ENCODE measurements at regions not wholly inside any gene's neighbourhood (a gene's known extent, or its start where the extent isn't known, plus 50 kb on each side); places are given as distances from the start of the nearest gene placed in this dataset.
"Not testable (repeated sequence)": the region's sequence is repeated elsewhere in the genome, so short reads cannot be mapped to it uniquely, and the experiment has no call there.

GRCh38 chr11:134843735-134844134 is 431.7 kb upstream of the B3GAT1 start:
- no peak for DNase-seq

GRCh38 chr11:134843020-134843419 is 431.0 kb upstream of the B3GAT1 start:
- DNase-seq, result no peak

- DNase-seq, result no peak
These were observed 429.9 kb upstream of the B3GAT1 start for GRCh38 chr11:134841972-134842371.

GRCh38 chr11:134841411-134841810 is 429.4 kb upstream of the B3GAT1 start:
- DNase-seq, result no peak

GRCh38 chr11:134840945-134841344 is 428.9 kb upstream of the B3GAT1 start:
- DNase-seq, result no peak

GRCh38 chr11:134840165-134840564 is 428.1 kb upstream of the B3GAT1 start:
- DNase-seq, result not testable (repeated sequence)

- no peak for DNase-seq
These were observed 426.7 kb upstream of the B3GAT1 start for GRCh38 chr11:134838708-134839107.

GRCh38 chr11:134837887-134838232 is 425.8 kb upstream of the B3GAT1 start:
- DNase-seq, result no peak

- no peak for DNase-seq
These were observed 425.3 kb upstream of the B3GAT1 start for GRCh38 chr11:134837166-134837886.

GRCh38 chr11:134836561-134836960 is 424.5 kb upstream of the B3GAT1 start:
- no peak for DNase-seq

- DNase-seq, result no peak
These were observed 423.5 kb upstream of the B3GAT1 start for GRCh38 chr11:134835561-134835960.

GRCh38 chr11:134830312-134830711 is 418.3 kb upstream of the B3GAT1 start:
- DNase-seq, result no peak

GRCh38 chr11:134823970-134824369 is 411.9 kb upstream of the B3GAT1 start:
- no peak for DNase-seq

- DNase-seq, result no peak
These were observed 410.9 kb upstream of the B3GAT1 start for GRCh38 chr11:134822897-134823296.

GRCh38 chr11:134821422-134821821 is 409.4 kb upstream of the B3GAT1 start:
- no peak for DNase-seq

GRCh38 chr11:134819041-134819440 is 407.0 kb upstream of the B3GAT1 start:
- DNase-seq, result no peak

GRCh38 chr11:134818516-134818915 is 406.5 kb upstream of the B3GAT1 start:
- no peak for DNase-seq

- no peak for DNase-seq
These were observed 403.4 kb upstream of the B3GAT1 start for GRCh38 chr11:134815404-134815803.

GRCh38 chr11:134807997-134808396 is 396.0 kb upstream of the B3GAT1 start:
- no peak for DNase-seq

- no peak for DNase-seq
These were observed 390.6 kb upstream of the B3GAT1 start for GRCh38 chr11:134802598-134802997.

- DNase-seq, result no peak
These were observed 390.1 kb upstream of the B3GAT1 start for GRCh38 chr11:134802116-134802515.

- DNase-seq, result no peak
These were observed 389.5 kb upstream of the B3GAT1 start for GRCh38 chr11:134801570-134801969.

- no peak for DNase-seq
These were observed 388.8 kb upstream of the B3GAT1 start for GRCh38 chr11:134800826-134801225.

- DNase-seq, result no peak
These were observed 388.1 kb upstream of the B3GAT1 start for GRCh38 chr11:134800130-134800529.

GRCh38 chr11:134799386-134799785 is 387.3 kb upstream of the B3GAT1 start:
- no peak for DNase-seq

Data from C1 segment of cervical spinal cord (tissue), 14 donors.